Right lobe of liver (tissue), 6 donors: ENCODE measurements at regions not wholly inside any gene's neighbourhood (a gene's known extent, or its start where the extent isn't known, plus 50 kb on each side); places are given as distances from the start of the nearest gene placed in this dataset.

ENCODE experiments used
- ATAC-seq, 4 donors: fragments of 200-7000 bp; cut with Tn5 transposase; one replicate each; pipeline ENCODE4 v1.9.1; 2020; ENCODE audit warnings: mild to moderate bottlenecking in 4 of 4, moderate library complexity in 4 of 4
- DNase-seq, 3 donors: peaks; one replicate each; pipeline ENCODE4 v3.0.0-alpha.2; 2020
- H3K27ac ChIP-seq, 3 donors: fragments of 200-600 bp; one replicate each; pipeline ENCODE4 v1.8.0; 2022
- H3K27me3 ChIP-seq, 2 donors: fragments of 200-600 bp; one replicate each; pipeline ENCODE4 v1.8.0; 2022
- H3K36me3 ChIP-seq, 4 donors: fragments of 200-600 bp; sonication (generic) in 1 of 4; one replicate each; pipeline versions ENCODE4 v1.5.1 to v1.8.0; 2017 to 2022; ENCODE audit warnings: control low read depth in 1 of 4
- H3K4me1 ChIP-seq, 4 donors: fragments of 200-600 bp; sonication (generic) in 1 of 4; one replicate each; pipeline versions ENCODE4 v1.5.1 to v1.8.0; 2017 to 2022; ENCODE audit warnings: control low read depth in 1 of 4
- H3K4me3 ChIP-seq, 3 donors: fragments of 200-600 bp; one replicate each; pipeline ENCODE4 v1.8.0; 2022
- H3K9me3 ChIP-seq, 4 donors: fragments of 200-600 bp; sonication (generic) in 1 of 4; one replicate each; pipeline versions ENCODE4 v1.5.1 to v1.8.0; 2017 to 2022; ENCODE audit warnings: control low read depth in 1 of 4
- POLR2A ChIP-seq: fragments of 450-650 bp; IDR thresholded peaks from one replicate; pipeline ENCODE4 v1.6.1; 2017; ENCODE audit warnings: antibody characterized with exemption, mild to moderate bottlenecking
- WGBS: methylation state at CpG from one replicate; pipeline ENCODE4 v1.1.6; 2018; ENCODE audit warnings: low coverage, low lambda C conversion rate; ENCODE audit not compliant: insufficient coverage; ENCODE audit errors: missing lambda C conversion rate; 5-methylcytosine and 5-hydroxymethylcytosine counted together
- intact Hi-C, 2 donors: fragments of 100-400 bp; cut with DNase I; formaldehyde crosslinking; loops; one replicate each; pipeline versions ENCODE4 v1.11.2 to v1.14.1; 2022
- TF ChIP-seq, protein P1 (sequence below), 4 donors: fragments of 200-600 bp in 3 of 4; fragments of 450-650 bp in 1 of 4; IDR thresholded peaks; one replicate each; pipeline versions ENCODE4 v1.5.1 to v1.8.0; 2016 to 2022; ENCODE audit warnings: antibody characterized with exemption in 4 of 4, mild to moderate bottlenecking in 2 of 4
- donor health status: DM: no; HTN: yes; CAD: no.
- donor health status: DM: no; HTN: no; CAD: no.
- donor health status: DM: no; HTN: no; CAD: no.
- donor health status: DM: no; HTN: yes; CAD: no.
- donor health status: DM: no; HTN: yes; CAD: no.

- Histone ChIP-seq H3K36me3 (no peaks in the 10 kb centered on the region), H3K27ac (no peak overlapping the region), H3K4me1 (no peaks in the 10 kb centered on the region), H3K27me3 (no peaks in the 10 kb centered on the region), H3K4me3 (no peak overlapping the region), H3K9me3 (no peaks in the 10 kb centered on the region)
- WGBS = 61% methylated on average over 2 of the region's 2 CpGs
- no peak for ATAC-seq
- TF ChIP-seq, protein P1, sequence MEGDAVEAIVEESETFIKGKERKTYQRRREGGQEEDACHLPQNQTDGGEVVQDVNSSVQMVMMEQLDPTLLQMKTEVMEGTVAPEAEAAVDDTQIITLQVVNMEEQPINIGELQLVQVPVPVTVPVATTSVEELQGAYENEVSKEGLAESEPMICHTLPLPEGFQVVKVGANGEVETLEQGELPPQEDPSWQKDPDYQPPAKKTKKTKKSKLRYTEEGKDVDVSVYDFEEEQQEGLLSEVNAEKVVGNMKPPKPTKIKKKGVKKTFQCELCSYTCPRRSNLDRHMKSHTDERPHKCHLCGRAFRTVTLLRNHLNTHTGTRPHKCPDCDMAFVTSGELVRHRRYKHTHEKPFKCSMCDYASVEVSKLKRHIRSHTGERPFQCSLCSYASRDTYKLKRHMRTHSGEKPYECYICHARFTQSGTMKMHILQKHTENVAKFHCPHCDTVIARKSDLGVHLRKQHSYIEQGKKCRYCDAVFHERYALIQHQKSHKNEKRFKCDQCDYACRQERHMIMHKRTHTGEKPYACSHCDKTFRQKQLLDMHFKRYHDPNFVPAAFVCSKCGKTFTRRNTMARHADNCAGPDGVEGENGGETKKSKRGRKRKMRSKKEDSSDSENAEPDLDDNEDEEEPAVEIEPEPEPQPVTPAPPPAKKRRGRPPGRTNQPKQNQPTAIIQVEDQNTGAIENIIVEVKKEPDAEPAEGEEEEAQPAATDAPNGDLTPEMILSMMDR (IDR thresholded peaks at IDR 0.05) = no peak
- no peak for TF ChIP-seq POLR2A
- no peak for DNase-seq
- intact Hi-C loops = no loop called here
These were observed 325.1 kb downstream of the BRINP2 start for GRCh38 chr1:177495878-177496277.

GRCh38 chr1:177490786-177491185 is 320.0 kb downstream of the BRINP2 start:
- H3K27me3 ChIP-seq = no peaks in the 10 kb centered on the region
- TF ChIP-seq POLR2A = no peak
- TF ChIP-seq, protein P1 (IDR thresholded peaks at IDR 0.05) = no peak
- ATAC-seq (no peak), DNase-seq (no peak)
- no peak overlapping the region for H3K4me3 ChIP-seq
- no peaks in the 10 kb centered on the region for H3K9me3 ChIP-seq
- no peaks in the 10 kb centered on the region for H3K36me3 ChIP-seq
- no peaks in the 10 kb centered on the region for H3K4me1 ChIP-seq
- no peak overlapping the region for H3K27ac ChIP-seq
- intact Hi-C loops = no loop called here
- 53% methylated on average over 2 of the region's 2 CpGs for WGBS

DNA sequence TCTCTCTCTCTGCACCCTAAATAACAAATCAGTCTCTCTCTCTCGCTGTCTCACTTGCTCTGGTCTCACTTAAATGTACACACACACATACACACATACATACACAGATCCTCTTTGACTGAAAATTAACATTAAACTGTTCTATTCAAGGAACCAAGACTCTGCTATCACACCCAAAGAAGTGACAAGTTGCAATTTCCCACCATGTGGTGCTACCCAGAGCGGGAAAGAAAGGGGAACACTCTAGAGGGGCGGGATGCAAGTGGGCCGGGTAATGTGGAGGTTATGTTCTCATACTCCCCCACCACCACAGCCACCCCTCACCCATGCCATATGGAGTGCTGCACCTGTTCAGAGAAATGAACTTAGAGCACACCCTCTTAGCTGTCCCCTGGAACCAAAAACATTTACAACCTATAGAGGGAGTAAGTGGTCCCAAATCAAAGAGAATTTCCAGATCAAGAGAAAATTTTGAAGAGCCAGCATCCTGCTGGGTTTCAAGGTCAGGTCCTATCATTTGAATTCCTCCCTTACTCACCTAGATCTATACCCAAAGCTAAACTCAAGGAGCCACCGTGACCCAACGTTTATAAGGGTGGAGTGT is 319.4 kb downstream of the BRINP2 start:
- no peak for ATAC-seq
- Histone ChIP-seq H3K36me3 (no peaks in the 10 kb centered on the region), H3K4me3 (no peak overlapping the region), H3K27ac (no peak overlapping the region), H3K27me3 (no peaks in the 10 kb centered on the region), H3K9me3 (no peaks in the 10 kb centered on the region), H3K4me1 (no peaks in the 10 kb centered on the region)
- DNase-seq = no peak
- WGBS = 72% methylated on average over 6 of the region's 6 CpGs
- intact Hi-C loops = no loop called here
- TF ChIP-seq, protein P1 (IDR thresholded peaks at IDR 0.05) = no peak
- TF ChIP-seq POLR2A = no peak

GRCh38 chr1:177488722-177489121 is 318.0 kb downstream of the BRINP2 start:
- H3K4me3 ChIP-seq = no peak overlapping the region
- intact Hi-C loops = no loop called here
- H3K27me3 ChIP-seq = no peaks in the 10 kb centered on the region
- H3K27ac ChIP-seq = no peak overlapping the region
- WGBS = 43% methylated on average over 2 of the region's 2 CpGs
- no peaks in the 10 kb centered on the region for H3K4me1 ChIP-seq
- no peak for DNase-seq
- no peak for ATAC-seq
- H3K36me3 ChIP-seq = no peaks in the 10 kb centered on the region
- no peaks in the 10 kb centered on the region for H3K9me3 ChIP-seq
- TF ChIP-seq POLR2A = no peak
- TF ChIP-seq, protein P1 (IDR thresholded peaks at IDR 0.05) = no peak

DNA sequence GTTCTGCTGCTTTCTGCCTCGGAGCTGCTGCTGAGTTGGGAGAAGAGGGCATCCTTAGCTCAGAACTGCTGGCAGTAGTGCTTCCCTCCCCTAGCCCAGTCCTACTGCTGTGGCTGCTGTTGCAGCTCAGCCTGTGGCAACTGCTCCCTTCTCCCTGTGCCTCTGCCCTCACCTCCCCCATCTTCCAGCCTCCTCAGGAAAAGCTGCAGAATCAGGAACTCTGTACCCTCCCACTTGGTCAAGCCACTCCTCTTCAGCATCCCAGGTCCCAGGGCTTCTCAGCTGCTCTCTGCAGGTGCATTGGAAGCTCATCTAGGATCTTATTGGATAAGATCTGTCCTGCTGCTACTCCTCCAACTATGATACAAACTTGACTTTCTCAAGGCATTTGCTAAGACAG is 316.7 kb downstream of the BRINP2 start:
- no peaks in the 10 kb centered on the region for H3K4me1 ChIP-seq
- ATAC-seq (no peak), DNase-seq (no peak)
- intact Hi-C loops = no loop called here
- no peak overlapping the region for H3K4me3 ChIP-seq
- TF ChIP-seq, protein P1 (IDR thresholded peaks at IDR 0.05) = no peak
- no peak for TF ChIP-seq POLR2A
- 38% methylated on average over 1 of the region's 1 CpG for WGBS
- no peaks in the 10 kb centered on the region for H3K36me3 ChIP-seq
- H3K27ac ChIP-seq = no peak overlapping the region
- no peaks in the 10 kb centered on the region for H3K27me3 ChIP-seq
- H3K9me3 ChIP-seq = no peaks in the 10 kb centered on the region
